ENCODE measurements at regions not wholly inside any gene's neighbourhood (a gene's known extent, or its start where the extent isn't known, plus 50 kb on each side); places are given as distances from the start of the nearest gene placed in this dataset.
"Not testable (repeated sequence)": the region's sequence is repeated elsewhere in the genome, so short reads cannot be mapped to it uniquely, and the experiment has no call there.

GRCh38 chr16:19967561-19967960 lies 82.9 kb upstream of the GPRC5B start:
- no peak for DNase-seq (ENCODE audit: low read depth)
- no peak overlapping the region for H3K4me3 ChIP-seq (ENCODE audit: control insufficient read depth, low read depth, low read length)

GRCh38 chr16:19963301-19963700 lies 78.7 kb upstream of the GPRC5B start:
- TF ChIP-seq CTCF (conservative IDR thresholded peaks at IDR 0.05; ENCODE audit: control insufficient read depth, insufficient read depth, low read depth, low read length) = no peak

More at GRCh38 chr16:19967561-19967960, 82.9 kb upstream of the GPRC5B start:
- TF ChIP-seq CTCF (conservative IDR thresholded peaks at IDR 0.05; ENCODE audit: control insufficient read depth, insufficient read depth, low read depth, low read length) = no peak

GRCh38 chr16:19960183-19960582 lies 75.5 kb upstream of the GPRC5B start:
- TF ChIP-seq CTCF (conservative IDR thresholded peaks at IDR 0.05; ENCODE audit: control insufficient read depth, insufficient read depth, low read depth, low read length) = no peak
- no peak for DNase-seq (ENCODE audit: low read depth)
- no peak overlapping the region for H3K4me3 ChIP-seq (ENCODE audit: control insufficient read depth, low read depth, low read length)

More at GRCh38 chr16:19963301-19963700, 78.7 kb upstream of the GPRC5B start:
- DNase-seq (ENCODE audit: low read depth) = no peak
- H3K4me3 ChIP-seq (ENCODE audit: control insufficient read depth, low read depth, low read length) = no peak overlapping the region

GRCh38 chr16:19959736-19960135 lies 75.1 kb upstream of the GPRC5B start:
- no peak overlapping the region for H3K4me3 ChIP-seq (ENCODE audit: control insufficient read depth, low read depth, low read length)
- no peak for TF ChIP-seq CTCF (conservative IDR thresholded peaks at IDR 0.05; ENCODE audit: control insufficient read depth, insufficient read depth, low read depth, low read length)
- no peak for DNase-seq (ENCODE audit: low read depth)

- H3K4me3 ChIP-seq (ENCODE audit: control insufficient read depth, low read depth, low read length); DNase-seq (ENCODE audit: low read depth): not testable (repeated sequence)
Measured at GRCh38 chr16:19955896-19956295, 71.2 kb upstream of the GPRC5B start.

GRCh38 chr16:19955084-19955483 lies 70.4 kb upstream of the GPRC5B start:
- DNase-seq (ENCODE audit: low read depth); H3K4me3 ChIP-seq (ENCODE audit: control insufficient read depth, low read depth, low read length): not testable (repeated sequence)

GRCh38 chr16:19948186-19949104 lies 63.8 kb upstream of the GPRC5B start:
- DNase-seq (ENCODE audit: low read depth) = no peak
- no peak for TF ChIP-seq CTCF (conservative IDR thresholded peaks at IDR 0.05; ENCODE audit: control insufficient read depth, insufficient read depth, low read depth, low read length)
- no peak overlapping the region for H3K4me3 ChIP-seq (ENCODE audit: control insufficient read depth, low read depth, low read length)

GRCh38 chr16:19945934-19946333 lies 61.3 kb upstream of the GPRC5B start:
- no peak overlapping the region for H3K4me3 ChIP-seq (ENCODE audit: control insufficient read depth, low read depth, low read length)
- no peak for DNase-seq (ENCODE audit: low read depth)
- no peak for TF ChIP-seq CTCF (conservative IDR thresholded peaks at IDR 0.05; ENCODE audit: control insufficient read depth, insufficient read depth, low read depth, low read length)
